ENCODE measurements at regions not wholly inside any gene's neighbourhood (a gene's known extent, or its start where the extent isn't known, plus 50 kb on each side); places are given as distances from the start of the nearest gene placed in this dataset.

DNA sequence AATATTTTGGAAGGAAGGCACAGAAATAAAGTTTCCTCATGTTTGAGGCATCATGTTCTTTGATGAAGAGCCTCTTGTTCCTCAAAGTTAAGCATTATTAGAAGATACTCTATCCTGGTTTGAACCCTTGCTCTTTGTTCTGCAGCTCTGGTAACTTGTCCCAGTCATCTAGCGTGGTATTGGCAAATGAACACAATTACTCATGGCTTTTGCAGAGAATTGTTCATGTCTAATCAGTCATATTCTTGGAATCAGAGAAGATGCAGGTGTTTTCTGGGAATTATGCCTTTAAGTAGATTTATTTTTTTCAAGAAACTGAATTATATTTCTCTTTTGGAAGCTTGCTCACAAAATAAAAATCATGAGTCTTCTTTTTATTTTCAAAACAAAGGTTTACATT, 52.9 kb upstream of the HPGDS start:
- H2AFZ ChIP-seq (ENCODE audit: low read depth, low read length, poor library complexity, severe bottlenecking), result no peak overlapping the region
- TF ChIP-seq ELF1 (IDR thresholded peaks at IDR 0.05; ENCODE audit: borderline replicate concordance, low read depth) (no peak), YY1 (IDR thresholded peaks at IDR 0.05; ENCODE audit: extremely low read depth, insufficient replicate concordance, low read depth, low read length) (no peak), EGR1 (IDR thresholded peaks at IDR 0.05; ENCODE audit: low read depth) (no peak), TCF7L2 (IDR thresholded peaks at IDR 0.05; ENCODE audit: borderline replicate concordance, extremely low read depth, insufficient read depth, insufficient read length) (no peak), EZH2 (IDR thresholded peaks at IDR 0.05) (no peak), SIN3A (IDR thresholded peaks at IDR 0.05; ENCODE audit: low read depth) (no peak), SRF (IDR thresholded peaks at IDR 0.05; ENCODE audit: low read depth) (no peak), REST (IDR thresholded peaks at IDR 0.05; ENCODE audit: low read depth) (no peak), POLR2A (IDR thresholded peaks at IDR 0.05; ENCODE audit: borderline replicate concordance, extremely low read depth, insufficient read depth, insufficient read length) (no peak), ZNF274 (IDR thresholded peaks at IDR 0.05; ENCODE audit: low read depth, low read length) (no peak), POLR2AphosphoS5 (IDR thresholded peaks at IDR 0.05; ENCODE audit: low read depth, low read length) (no peak), CBX3 (IDR thresholded peaks at IDR 0.05; ENCODE audit: low read depth) (no peak), ZFX (IDR thresholded peaks at IDR 0.05) (no peak), JUND (IDR thresholded peaks at IDR 0.05) (no peak)
- TF ChIP-seq, protein P1, sequence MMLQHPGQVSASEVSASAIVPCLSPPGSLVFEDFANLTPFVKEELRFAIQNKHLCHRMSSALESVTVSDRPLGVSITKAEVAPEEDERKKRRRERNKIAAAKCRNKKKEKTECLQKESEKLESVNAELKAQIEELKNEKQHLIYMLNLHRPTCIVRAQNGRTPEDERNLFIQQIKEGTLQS (IDR thresholded peaks at IDR 0.05), result no peak
- TF ChIP-seq, protein P2, sequence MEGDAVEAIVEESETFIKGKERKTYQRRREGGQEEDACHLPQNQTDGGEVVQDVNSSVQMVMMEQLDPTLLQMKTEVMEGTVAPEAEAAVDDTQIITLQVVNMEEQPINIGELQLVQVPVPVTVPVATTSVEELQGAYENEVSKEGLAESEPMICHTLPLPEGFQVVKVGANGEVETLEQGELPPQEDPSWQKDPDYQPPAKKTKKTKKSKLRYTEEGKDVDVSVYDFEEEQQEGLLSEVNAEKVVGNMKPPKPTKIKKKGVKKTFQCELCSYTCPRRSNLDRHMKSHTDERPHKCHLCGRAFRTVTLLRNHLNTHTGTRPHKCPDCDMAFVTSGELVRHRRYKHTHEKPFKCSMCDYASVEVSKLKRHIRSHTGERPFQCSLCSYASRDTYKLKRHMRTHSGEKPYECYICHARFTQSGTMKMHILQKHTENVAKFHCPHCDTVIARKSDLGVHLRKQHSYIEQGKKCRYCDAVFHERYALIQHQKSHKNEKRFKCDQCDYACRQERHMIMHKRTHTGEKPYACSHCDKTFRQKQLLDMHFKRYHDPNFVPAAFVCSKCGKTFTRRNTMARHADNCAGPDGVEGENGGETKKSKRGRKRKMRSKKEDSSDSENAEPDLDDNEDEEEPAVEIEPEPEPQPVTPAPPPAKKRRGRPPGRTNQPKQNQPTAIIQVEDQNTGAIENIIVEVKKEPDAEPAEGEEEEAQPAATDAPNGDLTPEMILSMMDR (IDR thresholded peaks at IDR 0.05 in 2 of 3, conservative IDR thresholded peaks at IDR 0.05 in 1 of 3; ENCODE audit: borderline replicate concordance in 1 of 3, insufficient read depth in 1 of 3, low read depth in 2 of 3, low read length in 2 of 3), result no peak
- H3K79me2 ChIP-seq (ENCODE audit: insufficient read depth, low read length), result no peaks in the 10 kb centered on the region
- ChIA-PET POLR2A (no interaction called here), RAD21 (ENCODE audit: low non-redundant PET in 1 of 2, low total read pairs in 2 of 2, uncharacterized antibody in 2 of 2, unreplicated experiment in 2 of 2) (interaction anchor here in 1 of 2 experiments (1.1 kb wide), 1 partner anchor 12 kb away, joined by 3 read pairs; no protein-coding TSS in a partner anchor), CTCF (interaction anchor here (2.0 kb wide), 1 partner anchor 11 kb away, joined by 10 read pairs; no protein-coding TSS in a partner anchor)
- H3K36me3 ChIP-seq (ENCODE audit: control insufficient read depth in 1 of 2, insufficient read depth in 2 of 2, low read length in 2 of 2), result no peaks in the 10 kb centered on the region
- H3K4me2 ChIP-seq (ENCODE audit: low read length), result no peak overlapping the region
- BruUV-seq (replicated peaks), result no TSS peak
- H3K9ac ChIP-seq (ENCODE audit: low read length), result no peak overlapping the region
- DNase-seq (ENCODE audit: low read depth, low spot score) (no peak), ATAC-seq (no peak)
- H3K4me1 ChIP-seq (ENCODE audit: control insufficient read depth in 1 of 2, insufficient read depth in 2 of 2, low read length in 2 of 2), result no peaks in the 10 kb centered on the region
- no peaks in the 10 kb centered on the region for H3K27me3 ChIP-seq (ENCODE audit: insufficient read depth, low read length)
- H3K27ac ChIP-seq (ENCODE audit: low read depth, low read length), result no peak overlapping the region
- H3K9me3 ChIP-seq (ENCODE audit: control insufficient read depth in 1 of 2, insufficient read depth in 1 of 2, low read depth in 1 of 2, low read length in 2 of 2), result no peaks in the 10 kb centered on the region
- intact Hi-C loops (cut with micrococcal nuclease), result no loop called here
- no peaks in the 10 kb centered on the region for H4K20me1 ChIP-seq (ENCODE audit: insufficient read depth)
- H3K4me3 ChIP-seq (replicated peaks in 1 of 2; ENCODE audit: low read depth in 1 of 2, low read length in 2 of 2), result no peak overlapping the region
- H3K9me2 ChIP-seq (ENCODE audit: insufficient read depth), result no peaks in the 10 kb centered on the region
